ENCODE measurements at regions not wholly inside any gene's neighbourhood (a gene's known extent, or its start where the extent isn't known, plus 50 kb on each side); places are given as distances from the start of the nearest gene placed in this dataset.

DNA sequence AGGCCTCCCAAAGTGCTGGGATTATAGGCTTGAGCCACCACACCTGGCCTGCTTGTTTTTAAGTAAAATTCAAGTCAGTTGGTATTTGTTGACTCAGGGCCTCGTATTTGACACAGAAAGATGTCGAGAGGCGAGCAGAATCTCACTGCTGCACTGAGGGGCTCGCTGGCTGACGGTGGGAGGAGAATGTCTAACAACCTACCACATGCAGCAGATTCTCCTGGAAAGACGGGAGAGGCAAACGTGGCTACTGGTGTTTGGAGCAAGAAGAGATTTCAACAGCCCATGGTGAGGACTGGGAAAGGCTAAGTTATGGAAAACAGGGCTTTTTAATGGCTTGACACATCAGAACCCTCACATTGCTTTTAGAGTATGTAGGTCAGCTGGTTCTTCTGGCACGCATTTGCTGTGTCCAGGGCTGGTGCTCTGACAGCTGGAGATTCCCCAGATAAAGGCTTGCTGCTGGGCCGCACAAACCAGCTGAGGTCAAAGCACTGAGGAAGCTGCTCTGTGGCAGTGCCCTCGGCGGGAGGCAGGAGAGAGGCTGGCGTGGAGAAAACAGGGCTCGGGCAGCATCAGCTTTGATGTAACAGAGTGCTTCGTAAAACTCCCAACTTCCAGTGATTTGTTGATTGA is 84.2 kb upstream of the FRMD1 start:
- Histone ChIP-seq H3K4me3 (no peak overlapping the region), H3K27ac (no peak overlapping the region), H3K36me3 (no peaks in the 10 kb centered on the region), H3K9me3 (replicated peaks) (no peaks in the 10 kb centered on the region), H3K4me1 (replicated peaks) (no peaks in the 10 kb centered on the region), H3K27me3 (replicated peaks) (no peaks in the 10 kb centered on the region)
- peak in 1 of 2 experiments; percentile 17 for DNase-seq (ENCODE audit: low read depth in 1 of 2, low spot score in 2 of 2)

DNA sequence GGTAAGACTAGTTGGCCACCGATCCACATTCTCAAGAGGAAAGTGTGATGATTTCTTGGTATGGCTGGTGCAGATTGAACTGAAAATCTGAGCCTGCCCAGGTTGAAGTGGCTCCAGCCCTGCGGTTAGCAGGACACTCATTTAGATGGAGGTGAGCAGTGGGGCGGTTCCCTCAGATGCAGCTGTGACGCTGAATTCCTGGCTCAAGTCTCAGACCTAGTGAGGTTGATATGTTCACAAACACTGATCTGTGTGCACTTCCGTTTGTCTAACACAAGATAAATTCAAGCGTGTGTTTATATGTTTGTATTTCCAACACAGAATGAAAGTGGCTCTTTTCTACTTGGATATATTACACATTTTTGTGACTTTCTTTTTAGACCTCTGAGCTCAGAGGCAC is 83.4 kb upstream of the FRMD1 start:
- no peaks in the 10 kb centered on the region for H3K27me3 ChIP-seq (replicated peaks)
- no peaks in the 10 kb centered on the region for H3K4me1 ChIP-seq (replicated peaks)
- no peaks in the 10 kb centered on the region for H3K36me3 ChIP-seq
- H3K9me3 ChIP-seq (replicated peaks), result no peaks in the 10 kb centered on the region
- no peak overlapping the region for H3K4me3 ChIP-seq
- no peak overlapping the region for H3K27ac ChIP-seq
- peak in 1 of 2 experiments; percentile 17 for DNase-seq (ENCODE audit: low read depth in 1 of 2, low spot score in 2 of 2)

DNA sequence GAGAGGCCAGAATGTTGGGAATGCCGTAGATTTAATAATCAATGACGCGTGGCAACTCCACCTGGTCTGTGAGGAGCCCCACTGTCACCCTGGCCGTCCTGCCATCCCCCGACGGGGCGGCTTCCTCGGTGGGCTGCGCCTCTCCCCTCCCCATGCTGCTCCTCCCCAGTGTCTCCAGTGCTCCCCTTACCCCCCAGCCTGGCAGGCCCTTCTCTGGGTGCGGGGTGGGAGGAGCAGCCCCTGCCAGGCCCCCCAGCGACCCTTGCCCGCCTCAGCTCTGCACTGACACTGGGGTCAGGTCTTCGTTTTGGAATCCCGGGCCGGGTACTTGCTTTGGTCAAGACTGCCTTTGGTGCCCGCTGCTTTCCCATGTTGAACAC is 82.3 kb upstream of the FRMD1 start:
- Histone ChIP-seq H3K4me1 (replicated peaks) (no peaks in the 10 kb centered on the region), H3K9me3 (replicated peaks) (no peaks in the 10 kb centered on the region), H3K4me3 (no peak overlapping the region), H3K36me3 (no peaks in the 10 kb centered on the region), H3K27ac (no peak overlapping the region), H3K27me3 (replicated peaks) (no peaks in the 10 kb centered on the region)
- DNase-seq (ENCODE audit: low read depth in 1 of 2, low spot score in 2 of 2), result no peak

DNA sequence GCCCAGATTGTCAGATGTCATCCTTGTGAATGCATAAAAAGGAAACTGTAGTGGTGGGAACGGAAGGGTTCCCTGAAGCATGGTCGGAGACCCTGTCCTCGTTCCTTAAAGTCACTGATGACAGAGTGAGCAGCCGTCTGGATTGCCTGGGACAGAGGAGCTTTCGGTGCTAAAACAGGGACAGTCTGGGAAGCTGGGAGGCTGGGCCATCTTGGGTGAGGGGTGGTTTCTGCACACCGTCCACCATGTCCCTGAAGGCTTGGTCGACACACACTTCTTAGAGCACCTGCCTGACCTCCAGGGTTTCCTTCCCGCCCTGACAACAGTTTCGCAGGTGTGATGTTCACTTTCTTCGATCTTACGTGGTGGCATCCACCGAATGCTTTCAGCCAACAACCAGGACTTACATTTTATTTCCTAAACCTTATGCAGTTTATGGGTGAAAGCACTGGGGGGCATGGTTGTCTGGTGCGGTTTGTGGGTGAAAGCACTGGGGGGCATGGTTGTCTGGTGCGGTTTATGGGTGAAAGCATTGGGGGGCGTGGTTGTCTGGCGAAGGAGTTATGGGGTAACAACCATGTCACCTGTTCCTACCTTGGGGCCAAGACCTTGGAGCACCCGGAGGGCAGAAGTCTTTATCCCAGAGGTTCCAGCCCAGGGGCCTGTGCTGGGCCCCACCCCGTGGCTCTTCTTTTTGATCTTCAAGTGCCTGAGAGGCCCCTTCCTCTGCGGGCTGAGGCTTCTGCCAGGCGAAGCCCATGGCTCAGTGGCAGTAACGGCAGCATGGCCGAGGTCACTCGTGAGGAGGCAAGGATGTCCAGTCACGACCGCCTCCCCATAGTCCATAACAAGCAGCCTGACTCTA is 81.7 kb upstream of the FRMD1 start:
- Histone ChIP-seq H3K4me1 (replicated peaks) (no peaks in the 10 kb centered on the region), H3K36me3 (no peaks in the 10 kb centered on the region), H3K27me3 (replicated peaks) (no peaks in the 10 kb centered on the region), H3K27ac (no peak overlapping the region), H3K4me3 (no peak overlapping the region), H3K9me3 (replicated peaks) (no peaks in the 10 kb centered on the region)
- peak in 1 of 2 experiments; percentile 35 for DNase-seq (ENCODE audit: low read depth in 1 of 2, low spot score in 2 of 2)

DNA sequence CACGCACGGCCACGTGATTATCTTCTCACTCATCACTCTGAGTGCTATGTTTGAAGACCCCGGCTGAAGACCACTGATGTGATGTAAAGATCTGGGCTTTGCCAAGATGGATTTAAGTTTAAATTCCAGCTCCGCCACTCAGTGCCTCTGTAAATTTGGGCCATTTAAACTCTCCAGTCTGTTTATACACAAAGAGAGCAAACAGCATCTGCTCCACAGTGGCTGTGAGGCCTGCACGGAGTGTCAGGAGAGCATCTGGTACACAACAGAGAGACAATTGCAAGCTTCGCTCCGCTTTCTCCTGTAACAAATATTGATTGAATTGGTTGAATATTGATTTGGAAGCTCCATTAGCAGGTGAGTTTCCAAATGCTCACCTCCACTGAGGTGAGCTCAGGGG is 80.5 kb upstream of the FRMD1 start:
- Histone ChIP-seq H3K36me3 (no peaks in the 10 kb centered on the region), H3K27ac (no peak overlapping the region), H3K4me3 (no peak overlapping the region), H3K4me1 (replicated peaks) (no peaks in the 10 kb centered on the region), H3K27me3 (replicated peaks) (no peaks in the 10 kb centered on the region), H3K9me3 (replicated peaks) (no peaks in the 10 kb centered on the region)
- DNase-seq (ENCODE audit: low read depth in 1 of 2, low spot score in 2 of 2), result peak in 1 of 2 experiments; percentile 22

DNA sequence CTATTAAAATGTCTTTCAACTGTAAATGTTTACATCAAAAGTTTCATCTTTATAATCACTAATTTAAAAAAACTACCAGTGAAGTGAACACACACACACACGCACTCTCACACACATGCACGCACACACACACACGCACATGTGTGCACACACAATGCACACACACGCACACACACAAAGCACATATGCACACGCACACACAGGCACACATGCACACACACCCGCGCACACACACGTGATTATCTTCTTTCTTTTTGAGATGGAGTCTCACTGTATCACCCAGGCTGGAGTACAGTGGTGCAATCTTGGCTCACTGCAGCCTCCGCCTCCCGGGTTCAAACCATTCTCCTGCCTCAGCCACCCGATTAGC is 80.0 kb upstream of the FRMD1 start:
- Histone ChIP-seq H3K4me3 (no peak overlapping the region), H3K9me3 (replicated peaks) (no peaks in the 10 kb centered on the region), H3K36me3 (no peaks in the 10 kb centered on the region), H3K4me1 (replicated peaks) (no peaks in the 10 kb centered on the region), H3K27ac (no peak overlapping the region), H3K27me3 (replicated peaks) (no peaks in the 10 kb centered on the region)
- DNase-seq (ENCODE audit: low read depth in 1 of 2, low spot score in 2 of 2), result peak in 1 of 2 experiments; percentile 10

DNA sequence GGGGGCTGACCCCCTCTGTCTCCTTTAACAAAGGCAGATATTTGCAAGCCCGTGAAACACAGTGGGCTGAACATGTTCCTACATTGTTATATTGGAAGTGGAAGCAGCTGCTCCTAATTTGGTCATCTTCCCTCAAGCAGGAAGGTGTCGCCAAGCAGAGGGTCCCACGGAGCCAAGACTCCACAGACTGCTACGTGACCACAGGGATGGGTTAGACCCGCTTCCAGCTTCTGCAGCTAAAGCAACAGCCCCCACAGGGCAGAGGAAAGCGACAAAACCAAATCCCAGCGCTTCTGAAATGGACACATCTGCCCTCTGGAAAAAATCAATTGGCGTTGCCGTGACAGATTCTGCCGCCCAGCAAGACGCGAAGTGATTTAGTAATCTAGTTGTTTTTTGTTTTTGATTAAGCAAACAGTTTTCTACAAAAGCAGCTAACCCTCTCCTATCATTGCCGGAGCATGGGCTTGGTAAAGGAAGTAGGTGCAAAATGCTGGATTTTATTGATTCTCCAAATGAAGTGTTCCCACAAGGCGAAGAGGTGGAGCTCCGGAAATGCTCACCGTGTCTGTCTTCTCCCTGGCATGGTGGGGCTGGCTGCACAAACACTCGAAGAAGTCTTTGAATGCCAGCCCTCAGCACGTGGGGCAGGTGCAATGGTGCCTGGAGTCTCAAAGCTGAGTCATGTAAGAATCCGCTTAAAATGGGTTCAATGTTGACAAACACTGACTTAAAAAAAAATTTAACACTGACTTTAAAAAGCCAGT is 79.4 kb upstream of the FRMD1 start:
- Histone ChIP-seq H3K4me1 (replicated peaks) (no peaks in the 10 kb centered on the region), H3K9me3 (replicated peaks) (no peaks in the 10 kb centered on the region), H3K27me3 (replicated peaks) (no peaks in the 10 kb centered on the region), H3K27ac (no peak overlapping the region), H3K36me3 (no peaks in the 10 kb centered on the region), H3K4me3 (no peak overlapping the region)
- DNase-seq (ENCODE audit: low read depth in 1 of 2, low spot score in 2 of 2), result peak in 1 of 2 experiments; percentile 25

DNA sequence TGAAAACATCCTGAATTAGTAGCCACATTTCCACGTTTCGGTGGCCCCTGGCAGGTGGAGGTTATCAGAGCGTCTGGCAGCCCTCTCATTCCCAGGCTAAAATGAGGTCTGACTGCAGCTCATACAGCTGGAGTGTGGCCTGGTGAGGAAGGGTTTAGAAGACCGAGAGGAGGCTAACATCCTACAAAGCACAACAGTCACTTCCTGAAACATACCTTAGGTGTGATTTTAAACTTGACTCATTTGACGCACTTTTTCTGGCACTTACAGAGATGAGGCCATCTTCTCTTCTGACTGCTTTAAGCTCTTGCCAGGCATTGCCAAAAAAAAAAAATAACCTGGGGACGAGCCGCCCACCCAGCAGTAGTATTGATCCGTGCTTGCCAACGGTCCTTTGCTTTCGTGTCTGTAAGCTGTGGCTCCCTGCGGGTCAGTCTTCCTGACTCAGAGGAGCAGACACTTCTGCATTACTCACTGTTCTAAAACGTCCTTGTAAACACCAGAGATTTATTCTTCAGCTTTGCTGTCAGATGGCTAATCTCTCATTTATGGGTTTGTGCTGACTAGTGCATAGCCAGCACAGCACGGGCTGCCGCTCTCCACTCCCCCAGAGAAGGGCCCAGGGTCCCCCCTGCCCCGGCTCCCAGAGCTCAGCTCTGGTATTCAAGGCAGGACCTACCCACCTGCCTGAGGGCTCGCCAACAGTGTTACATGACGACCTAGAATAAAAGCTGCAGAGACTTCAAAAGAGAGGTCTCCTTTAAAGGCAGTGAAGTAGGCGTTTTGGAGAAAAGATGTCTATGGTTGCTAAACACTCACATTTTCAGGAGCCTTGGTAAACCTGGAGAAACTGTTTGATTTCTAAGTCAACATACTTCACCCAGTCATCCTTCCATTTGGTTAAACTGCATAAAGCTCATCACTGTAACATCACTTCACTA is 78.5 kb upstream of the FRMD1 start:
- Histone ChIP-seq H3K27me3 (replicated peaks) (no peaks in the 10 kb centered on the region), H3K27ac (no peak overlapping the region), H3K4me3 (no peak overlapping the region), H3K4me1 (replicated peaks) (no peaks in the 10 kb centered on the region), H3K9me3 (replicated peaks) (no peaks in the 10 kb centered on the region), H3K36me3 (no peaks in the 10 kb centered on the region)
- peak; percentile 14 to 30 for DNase-seq (ENCODE audit: low read depth in 1 of 2, low spot score in 2 of 2)

DNA sequence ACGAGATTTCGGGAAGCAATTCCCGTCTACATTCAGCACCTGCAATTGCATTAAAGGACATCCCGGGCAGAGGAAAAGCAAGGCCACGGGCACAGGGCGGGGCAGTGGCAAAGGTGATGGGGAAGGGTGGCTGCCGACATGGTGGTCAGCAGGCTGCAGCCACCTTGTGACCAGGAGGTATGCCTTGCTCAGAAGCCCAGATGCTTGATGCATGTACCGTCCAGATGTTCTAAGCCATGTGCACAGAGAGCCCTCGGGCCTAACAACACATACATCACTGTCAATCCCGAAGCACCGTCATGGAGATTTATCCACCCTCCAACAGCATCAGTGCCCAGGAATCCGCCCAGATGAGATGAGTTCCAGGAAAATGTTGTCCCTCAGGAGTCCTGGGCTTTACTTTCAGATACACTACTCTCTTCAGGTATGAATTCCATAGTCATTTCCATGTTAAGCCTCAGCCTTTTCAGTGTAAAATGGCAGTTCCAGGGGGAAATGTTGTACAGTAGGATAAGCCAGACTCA is 77.8 kb upstream of the FRMD1 start:
- no peaks in the 10 kb centered on the region for H3K9me3 ChIP-seq (replicated peaks)
- no peaks in the 10 kb centered on the region for H3K27me3 ChIP-seq (replicated peaks)
- no peak overlapping the region for H3K27ac ChIP-seq
- H3K36me3 ChIP-seq, result no peaks in the 10 kb centered on the region
- H3K4me3 ChIP-seq, result no peak overlapping the region
- no peaks in the 10 kb centered on the region for H3K4me1 ChIP-seq (replicated peaks)
- DNase-seq (ENCODE audit: low read depth in 1 of 2, low spot score in 2 of 2), result peak in 1 of 2 experiments; percentile 28

DNA sequence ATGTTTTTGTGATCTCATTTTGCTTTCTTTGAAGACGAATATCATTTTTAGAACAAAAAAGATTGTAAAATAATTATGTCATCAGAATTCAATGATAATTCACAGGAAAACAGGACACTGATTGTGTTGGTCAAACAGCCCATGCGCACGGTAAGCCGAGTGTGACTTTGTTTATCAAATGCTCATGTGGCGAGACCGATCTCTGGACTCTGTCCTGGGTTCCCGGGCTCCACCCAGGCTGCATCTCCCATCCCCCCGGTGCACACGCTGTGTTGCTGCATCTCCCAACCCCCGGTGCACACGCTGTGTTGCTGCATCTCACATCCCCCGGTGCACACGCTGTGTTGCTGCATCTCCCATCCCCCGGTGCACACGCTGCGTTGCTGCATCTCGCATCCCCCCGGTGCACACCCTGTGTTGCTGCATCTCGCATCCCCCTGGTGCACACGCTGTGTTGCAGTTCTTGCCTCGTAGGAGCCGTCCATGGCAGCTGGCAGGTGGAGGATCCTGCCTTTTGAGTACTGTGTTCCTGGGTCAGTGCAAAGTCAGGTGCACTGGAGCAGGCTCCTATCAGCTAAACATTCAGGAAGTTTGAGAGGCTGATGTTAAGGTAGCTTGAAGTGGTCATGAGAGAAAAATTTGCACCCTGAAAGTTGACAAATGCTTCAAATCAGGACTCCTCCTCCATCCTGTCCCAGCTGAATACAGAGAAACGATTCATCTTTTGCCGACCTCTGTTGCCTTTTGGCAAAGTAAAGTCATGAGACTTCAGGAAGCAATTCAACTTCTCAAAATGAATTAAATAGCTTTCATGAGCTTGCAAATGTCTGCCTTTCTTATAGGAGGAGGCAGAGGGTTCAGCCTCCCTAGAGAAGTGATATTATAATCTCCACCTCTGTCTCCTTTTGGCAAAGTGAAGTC is 77.1 kb upstream of the FRMD1 start:
- no peaks in the 10 kb centered on the region for H3K9me3 ChIP-seq (replicated peaks)
- no peak overlapping the region for H3K27ac ChIP-seq
- no peaks in the 10 kb centered on the region for H3K27me3 ChIP-seq (replicated peaks)
- H3K36me3 ChIP-seq, result no peaks in the 10 kb centered on the region
- DNase-seq (ENCODE audit: low read depth in 1 of 2, low spot score in 2 of 2), result peak in 1 of 2 experiments; percentile 18
- H3K4me1 ChIP-seq (replicated peaks), result no peaks in the 10 kb centered on the region
- no peak overlapping the region for H3K4me3 ChIP-seq

DNA sequence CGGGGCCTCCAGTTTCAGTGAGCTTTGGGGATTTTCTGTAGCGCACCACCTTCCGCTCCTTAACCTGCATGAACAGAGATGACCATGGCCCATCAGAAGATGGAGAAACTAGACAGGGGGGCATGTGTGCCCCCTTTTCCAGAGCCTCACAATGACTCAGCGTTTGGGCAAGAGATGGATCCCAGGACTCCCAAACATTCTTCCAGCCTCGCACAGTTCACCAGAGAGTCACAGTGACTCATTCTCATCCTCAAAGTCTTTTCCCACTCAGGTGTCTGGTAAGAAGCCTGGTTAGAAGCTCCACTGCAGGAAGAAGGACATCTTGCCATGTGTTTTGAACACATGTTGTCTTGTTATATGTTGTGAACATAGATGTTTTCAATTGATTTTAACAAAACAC is 76.2 kb upstream of the FRMD1 start:
- no peaks in the 10 kb centered on the region for H3K4me1 ChIP-seq (replicated peaks)
- DNase-seq (ENCODE audit: low read depth in 1 of 2, low spot score in 2 of 2), result no peak
- no peaks in the 10 kb centered on the region for H3K36me3 ChIP-seq
- H3K27ac ChIP-seq, result no peak overlapping the region
- no peaks in the 10 kb centered on the region for H3K9me3 ChIP-seq (replicated peaks)
- H3K27me3 ChIP-seq (replicated peaks), result no peaks in the 10 kb centered on the region
- no peak overlapping the region for H3K4me3 ChIP-seq

DNA sequence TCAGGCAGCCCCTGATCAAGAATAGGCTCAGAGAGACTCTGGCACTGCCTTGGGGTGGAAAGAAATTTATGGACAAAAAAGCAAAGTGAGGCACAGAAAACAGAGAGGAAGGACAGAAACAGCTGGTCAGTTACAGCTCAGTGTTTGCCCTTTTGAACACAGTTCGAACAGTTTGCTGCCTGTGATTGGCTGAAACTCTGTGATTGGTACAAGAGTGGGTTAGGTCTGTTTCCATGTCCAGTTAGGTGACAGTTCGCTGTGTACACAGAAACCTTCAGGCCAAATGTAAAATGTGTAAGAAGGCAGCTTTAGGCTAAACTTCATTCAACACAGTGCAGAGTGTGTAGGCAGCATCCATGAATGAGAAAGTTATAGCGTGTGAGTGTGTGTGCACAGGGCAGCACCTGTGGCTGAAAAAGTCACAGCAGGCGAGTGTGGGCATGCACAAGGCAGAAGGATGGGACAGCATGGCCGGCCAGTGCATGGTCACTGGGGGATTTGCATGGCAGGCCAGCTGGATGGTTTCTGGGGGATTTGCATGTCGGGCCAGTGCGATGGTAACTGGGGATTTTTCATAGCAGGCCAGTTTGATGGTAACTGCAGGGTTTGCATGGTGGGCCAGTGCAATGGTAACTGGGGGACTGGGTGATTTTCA is 75.4 kb upstream of the FRMD1 start:
- H3K36me3 ChIP-seq, result no peaks in the 10 kb centered on the region

More for the DNA sequence above, 75.4 kb upstream of the FRMD1 start:
- H3K27ac ChIP-seq, result no peak overlapping the region
- no peak for DNase-seq (ENCODE audit: low read depth in 1 of 2, low spot score in 2 of 2)
- H3K4me3 ChIP-seq, result no peak overlapping the region
- peaks cover 2% of the 10 kb centered on the region; the same call in 1 of the 2 replicates for H3K27me3 ChIP-seq (replicated peaks)
- no peaks in the 10 kb centered on the region for H3K4me1 ChIP-seq (replicated peaks)
- H3K9me3 ChIP-seq (replicated peaks), result no peaks in the 10 kb centered on the region
